ENCODE measurements at regions not wholly inside any gene's neighbourhood (a gene's known extent, or its start where the extent isn't known, plus 50 kb on each side); places are given as distances from the start of the nearest gene placed in this dataset.

GRCh38 chr20:19074356-19074755, 138.1 kb upstream of the SLC24A3 start:
- Histone ChIP-seq H3K4me3 (ENCODE audit: low read length, poor library complexity, severe bottlenecking) (peak overlapping the region; percentile 55), H4K20me1 (ENCODE audit: insufficient read depth, low read length, poor library complexity, severe bottlenecking) (no peaks in the 10 kb centered on the region), H3K79me2 (ENCODE audit: insufficient read depth, low read length) (no peaks in the 10 kb centered on the region), H2AFZ (ENCODE audit: low read length) (peak overlapping the region; percentile 36; the same call in 1 of the 2 replicates), H3K9ac (ENCODE audit: low read depth, low read length, poor library complexity, severe bottlenecking) (peak overlapping the region; percentile 5), H3K4me1 (ENCODE audit: insufficient read depth, low read length, poor library complexity, severe bottlenecking) (peaks cover 29% of the 10 kb centered on the region), H3F3A (ENCODE audit: low read depth) (no peaks in the 10 kb centered on the region), H3K9me2 (replicated peaks; ENCODE audit: low read depth, low read length) (no peaks in the 10 kb centered on the region), H3K36me3 (ENCODE audit: insufficient read depth, low read length) (no peaks in the 10 kb centered on the region), H3K9me3 (ENCODE audit: insufficient read depth, low read depth, low read length) (no peaks in the 10 kb centered on the region), H3K4me2 (ENCODE audit: low read depth, low read length, poor library complexity, severe bottlenecking) (peak overlapping the region; percentile 71), H3K27me3 (ENCODE audit: insufficient read depth, low read length, poor library complexity, severe bottlenecking) (no peaks in the 10 kb centered on the region)
- TF ChIP-seq EZH2phosphoT487 (IDR thresholded peaks at IDR 0.05; ENCODE audit: borderline replicate concordance) (no peak), CTCF (conservative IDR thresholded peaks at IDR 0.05; ENCODE audit: low read length) (no peak)

DNA sequence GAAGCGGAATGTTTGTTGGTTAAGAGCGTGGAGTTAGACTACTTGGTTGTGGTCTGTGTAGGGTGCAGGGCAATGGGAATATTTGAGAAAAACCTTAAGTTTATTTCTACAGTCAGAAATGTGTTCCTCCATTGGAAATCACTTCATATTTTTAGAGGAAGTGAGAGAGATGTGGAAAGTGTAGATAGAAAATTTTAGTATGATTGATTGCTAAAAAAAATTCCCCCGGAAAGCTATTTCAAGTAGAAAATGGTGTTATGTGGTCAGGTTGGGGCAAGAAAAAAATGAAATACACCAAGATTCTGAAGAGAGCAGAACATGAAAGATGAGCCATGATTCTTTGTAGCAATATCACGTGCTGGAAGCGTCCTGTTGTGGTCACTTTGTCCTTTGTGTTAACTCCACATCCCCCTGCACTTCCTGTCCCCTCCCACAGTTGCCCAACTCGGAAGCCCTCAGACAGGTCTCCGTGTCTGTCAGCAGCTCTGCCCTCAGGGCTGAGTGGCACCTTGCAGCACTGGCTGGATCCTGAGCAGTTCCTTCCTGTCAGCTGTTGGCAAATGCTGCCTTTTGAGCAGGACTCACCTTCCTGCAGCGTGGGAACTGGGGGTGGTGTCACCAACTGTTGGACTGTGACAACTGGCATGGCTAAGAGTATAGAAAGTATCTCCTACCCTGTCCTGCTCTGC, 137.5 kb upstream of the SLC24A3 start:
- Histone ChIP-seq H3K9ac (ENCODE audit: low read depth, low read length, poor library complexity, severe bottlenecking) (peak overlapping the region; percentile 54), H2AFZ (ENCODE audit: low read length) (peak overlapping the region; percentile 36; the same call in 1 of the 2 replicates), H3K9me3 (ENCODE audit: insufficient read depth, low read depth, low read length) (no peaks in the 10 kb centered on the region), H3K27me3 (ENCODE audit: insufficient read depth, low read length, poor library complexity, severe bottlenecking) (no peaks in the 10 kb centered on the region), H3K4me3 (ENCODE audit: low read length, poor library complexity, severe bottlenecking) (peak overlapping the region; percentile 55), H4K20me1 (ENCODE audit: insufficient read depth, low read length, poor library complexity, severe bottlenecking) (no peaks in the 10 kb centered on the region), H3F3A (ENCODE audit: low read depth) (no peaks in the 10 kb centered on the region), H3K4me2 (ENCODE audit: low read depth, low read length, poor library complexity, severe bottlenecking) (peak overlapping the region; percentile 71), H3K36me3 (ENCODE audit: insufficient read depth, low read length) (no peaks in the 10 kb centered on the region), H3K4me1 (ENCODE audit: insufficient read depth, low read length, poor library complexity, severe bottlenecking) (peaks cover 29% of the 10 kb centered on the region), H3K9me2 (replicated peaks; ENCODE audit: low read depth, low read length) (no peaks in the 10 kb centered on the region), H3K79me2 (ENCODE audit: insufficient read depth, low read length) (no peaks in the 10 kb centered on the region)
- no peak for TF ChIP-seq EZH2phosphoT487 (IDR thresholded peaks at IDR 0.05; ENCODE audit: borderline replicate concordance)
- no peak for TF ChIP-seq CTCF (conservative IDR thresholded peaks at IDR 0.05; ENCODE audit: low read length)

DNA sequence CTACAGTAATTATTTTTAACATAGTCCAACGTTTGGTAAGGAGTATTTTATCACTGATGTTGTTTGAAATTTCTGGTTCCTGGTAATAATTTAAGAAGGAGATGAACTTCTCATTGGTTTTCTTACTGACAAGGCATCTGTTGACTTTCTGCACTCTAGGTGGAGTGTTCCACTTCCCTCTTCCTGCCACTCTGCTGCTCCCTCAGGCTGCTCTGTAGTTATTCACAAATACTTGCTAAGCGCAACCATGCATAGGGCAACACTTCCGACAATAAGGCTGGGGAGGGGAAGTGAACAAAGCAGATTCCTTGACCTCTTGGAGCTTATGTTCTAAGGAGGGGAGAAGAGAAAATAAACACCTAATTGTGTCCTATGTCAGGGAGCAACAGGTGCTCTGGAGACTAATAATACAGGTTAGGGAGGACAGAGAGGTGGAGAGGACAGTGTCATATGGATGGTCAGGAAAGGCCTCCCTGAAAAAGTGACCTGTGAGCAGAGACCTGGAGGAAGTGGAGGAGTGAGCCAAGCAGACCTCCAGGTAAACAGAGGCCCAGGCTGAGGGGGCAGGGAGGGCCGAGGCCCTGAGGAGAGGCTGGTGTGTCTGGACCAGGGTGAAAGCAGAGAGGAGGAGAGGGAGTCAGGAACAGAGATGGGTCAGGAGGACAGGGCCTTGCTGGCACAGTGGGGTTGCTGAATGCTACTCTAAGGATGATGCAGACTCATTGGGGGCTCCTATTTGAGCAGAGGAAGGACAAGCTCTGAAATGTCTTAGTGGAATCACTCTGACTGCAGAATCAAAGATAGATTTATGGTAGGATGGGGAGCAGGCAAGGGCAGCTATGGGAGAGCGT, 134.8 kb upstream of the SLC24A3 start:
- H3F3A ChIP-seq (ENCODE audit: low read depth): no peaks in the 10 kb centered on the region
- no peak overlapping the region for H3K4me2 ChIP-seq (ENCODE audit: low read depth, low read length, poor library complexity, severe bottlenecking)
- H3K79me2 ChIP-seq (ENCODE audit: insufficient read depth, low read length): no peaks in the 10 kb centered on the region
- H4K20me1 ChIP-seq (ENCODE audit: insufficient read depth, low read length, poor library complexity, severe bottlenecking): no peaks in the 10 kb centered on the region
- no peak overlapping the region for H3K9ac ChIP-seq (ENCODE audit: low read depth, low read length, poor library complexity, severe bottlenecking)
- H3K9me3 ChIP-seq (ENCODE audit: insufficient read depth, low read depth, low read length): no peaks in the 10 kb centered on the region
- H3K9me2 ChIP-seq (replicated peaks; ENCODE audit: low read depth, low read length): no peaks in the 10 kb centered on the region
- no peak for TF ChIP-seq EZH2phosphoT487 (IDR thresholded peaks at IDR 0.05; ENCODE audit: borderline replicate concordance)
- TF ChIP-seq CTCF (conservative IDR thresholded peaks at IDR 0.05; ENCODE audit: low read length): no peak
- peaks cover 29% of the 10 kb centered on the region for H3K4me1 ChIP-seq (ENCODE audit: insufficient read depth, low read length, poor library complexity, severe bottlenecking)
- H3K36me3 ChIP-seq (ENCODE audit: insufficient read depth, low read length): no peaks in the 10 kb centered on the region
- no peak overlapping the region for H2AFZ ChIP-seq (ENCODE audit: low read length)
- H3K27me3 ChIP-seq (ENCODE audit: insufficient read depth, low read length, poor library complexity, severe bottlenecking): no peaks in the 10 kb centered on the region
- no peak overlapping the region for H3K4me3 ChIP-seq (ENCODE audit: low read length, poor library complexity, severe bottlenecking)

All from Loucy (cell line).